MM.1S (cell line): ENCODE measurements at regions not wholly inside any gene's neighbourhood (a gene's known extent, or its start where the extent isn't known, plus 50 kb on each side); places are given as distances from the start of the nearest gene placed in this dataset.

ENCODE experiments used
- DNase-seq: peaks from one replicate; pipeline ENCODE4 v3.0.0-alpha.2; 2015
- H2AFZ ChIP-seq: fragments of 300-600 bp; sonication (generic); 2 replicates; pipeline ENCODE4 v1.6.0; 2016; ENCODE audit warnings: antibody characterized with exemption, low read length
- H3F3A ChIP-seq: fragments of 300-600 bp; sonication (generic); 2 replicates; pipeline ENCODE4 v1.6.1; 2016; ENCODE audit warnings: mild to moderate bottlenecking, antibody characterized with exemption, low read length, moderate library complexity, mixed read lengths; ENCODE audit not compliant: insufficient read depth
- H3K27ac ChIP-seq: fragments of 300-600 bp; sonication (generic); 2 replicates; pipeline ENCODE4 v1.5.1; 2016; ENCODE audit warnings: mild to moderate bottlenecking, low read length
- H3K27me3 ChIP-seq: fragments of 300-600 bp; sonication (generic); replicated peaks from 2 replicates; pipeline ENCODE4 v1.6.0; 2016; ENCODE audit warnings: low read length; ENCODE audit not compliant: insufficient read depth
- H3K36me3 ChIP-seq: fragments of 300-600 bp; sonication (generic); replicated peaks from 2 replicates; pipeline ENCODE4 v1.6.1; 2016; ENCODE audit warnings: mild to moderate bottlenecking, low read length, mixed read lengths; ENCODE audit not compliant: insufficient read depth
- H3K4me1 ChIP-seq: fragments of 300-600 bp; sonication (generic); 2 replicates; pipeline ENCODE4 v1.6.1; 2016; ENCODE audit warnings: low read length, mixed read lengths
- H3K4me2 ChIP-seq: fragments of 300-600 bp; sonication (generic); 2 replicates; pipeline ENCODE4 v1.6.0; 2016; ENCODE audit warnings: low read depth, low read length
- H3K4me3 ChIP-seq: fragments of 300-600 bp; sonication (generic); 2 replicates; pipeline ENCODE4 v1.5.1; 2016; ENCODE audit warnings: low read length, mixed read lengths
- H3K79me2 ChIP-seq: fragments of 300-600 bp; sonication (generic); 2 replicates; pipeline ENCODE4 v1.6.1; 2016; ENCODE audit warnings: mixed run types, low read length, mixed read lengths
- H3K9ac ChIP-seq: fragments of 300-600 bp; sonication (generic); 2 replicates; pipeline ENCODE4 v1.6.1; 2016; ENCODE audit warnings: low read length, mixed read lengths
- H3K9me2 ChIP-seq: fragments of 300-600 bp; sonication (generic); replicated peaks from 2 replicates; pipeline ENCODE4 v1.6.1; 2016; ENCODE audit warnings: mild to moderate bottlenecking, low read length, mixed read lengths; ENCODE audit not compliant: insufficient read depth
- H3K9me3 ChIP-seq: fragments of 300-600 bp; sonication (generic); replicated peaks from 2 replicates; pipeline ENCODE4 v1.6.1; 2016; ENCODE audit warnings: mild to moderate bottlenecking, low read length, mixed read lengths; ENCODE audit not compliant: insufficient read depth
- H4K20me1 ChIP-seq: fragments of 300-600 bp; sonication (generic); 2 replicates; pipeline ENCODE4 v1.6.1; 2016; ENCODE audit warnings: mild to moderate bottlenecking, low read length, moderate library complexity, mixed read lengths; ENCODE audit not compliant: insufficient read depth
- EZH2 ChIP-seq: fragments of 300-600 bp; sonication (generic); optimal IDR thresholded peaks from 2 replicates; pipeline ENCODE3; 2017; ENCODE audit warnings: low read depth, mild to moderate bottlenecking, antibody characterized with exemption, low read length, mixed read lengths
- EZH2phosphoT487 ChIP-seq: fragments of 300-600 bp; sonication (generic); IDR thresholded peaks from 2 replicates; pipeline ENCODE4 v1.6.1; 2018; ENCODE audit warnings: antibody characterized with exemption, low read length
- TF ChIP-seq, protein P1 (sequence below): fragments of 300-600 bp; sonication (generic); IDR thresholded peaks from 2 replicates; pipeline ENCODE4 v1.5.1; 2016; ENCODE audit warnings: antibody characterized with exemption, low read length, mixed read lengths

DNA sequence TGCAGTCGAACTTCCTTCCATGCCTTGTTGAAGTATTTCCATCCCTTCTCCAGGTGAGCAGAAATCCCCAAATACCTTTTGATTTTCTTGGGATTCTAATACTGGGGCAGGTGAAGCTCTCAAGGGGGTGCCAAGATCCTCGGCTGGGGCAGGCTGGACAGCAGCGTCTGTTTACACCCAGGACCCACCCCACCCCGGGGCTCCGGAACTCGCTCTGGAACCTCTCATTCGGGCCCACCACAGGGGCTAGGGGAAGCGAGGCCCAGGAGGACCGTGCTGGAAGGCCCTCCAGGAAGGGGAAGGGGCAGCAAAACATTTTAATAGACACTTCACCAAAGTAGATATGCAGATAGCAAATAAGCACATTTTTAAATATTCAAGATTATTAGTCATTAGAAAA is 161.9 kb upstream of the GORAB start:
- Histone ChIP-seq H3K4me1 (no peaks in the 10 kb centered on the region), H3K9ac (no peak overlapping the region), H4K20me1 (no peaks in the 10 kb centered on the region), H3K9me3 (no peaks in the 10 kb centered on the region), H3K79me2 (no peaks in the 10 kb centered on the region), H3F3A (no peaks in the 10 kb centered on the region), H3K4me3 (no peak overlapping the region), H3K9me2 (no peaks in the 10 kb centered on the region), H3K27me3 (no peaks in the 10 kb centered on the region), H3K36me3 (no peaks in the 10 kb centered on the region), H3K4me2 (no peak overlapping the region), H3K27ac (no peak overlapping the region), H2AFZ (no peak overlapping the region)
- no peak for DNase-seq
- no peak for TF ChIP-seq EZH2phosphoT487
- TF ChIP-seq EZH2, result no peak
- TF ChIP-seq, protein P1, sequence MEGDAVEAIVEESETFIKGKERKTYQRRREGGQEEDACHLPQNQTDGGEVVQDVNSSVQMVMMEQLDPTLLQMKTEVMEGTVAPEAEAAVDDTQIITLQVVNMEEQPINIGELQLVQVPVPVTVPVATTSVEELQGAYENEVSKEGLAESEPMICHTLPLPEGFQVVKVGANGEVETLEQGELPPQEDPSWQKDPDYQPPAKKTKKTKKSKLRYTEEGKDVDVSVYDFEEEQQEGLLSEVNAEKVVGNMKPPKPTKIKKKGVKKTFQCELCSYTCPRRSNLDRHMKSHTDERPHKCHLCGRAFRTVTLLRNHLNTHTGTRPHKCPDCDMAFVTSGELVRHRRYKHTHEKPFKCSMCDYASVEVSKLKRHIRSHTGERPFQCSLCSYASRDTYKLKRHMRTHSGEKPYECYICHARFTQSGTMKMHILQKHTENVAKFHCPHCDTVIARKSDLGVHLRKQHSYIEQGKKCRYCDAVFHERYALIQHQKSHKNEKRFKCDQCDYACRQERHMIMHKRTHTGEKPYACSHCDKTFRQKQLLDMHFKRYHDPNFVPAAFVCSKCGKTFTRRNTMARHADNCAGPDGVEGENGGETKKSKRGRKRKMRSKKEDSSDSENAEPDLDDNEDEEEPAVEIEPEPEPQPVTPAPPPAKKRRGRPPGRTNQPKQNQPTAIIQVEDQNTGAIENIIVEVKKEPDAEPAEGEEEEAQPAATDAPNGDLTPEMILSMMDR, result no peak

DNA sequence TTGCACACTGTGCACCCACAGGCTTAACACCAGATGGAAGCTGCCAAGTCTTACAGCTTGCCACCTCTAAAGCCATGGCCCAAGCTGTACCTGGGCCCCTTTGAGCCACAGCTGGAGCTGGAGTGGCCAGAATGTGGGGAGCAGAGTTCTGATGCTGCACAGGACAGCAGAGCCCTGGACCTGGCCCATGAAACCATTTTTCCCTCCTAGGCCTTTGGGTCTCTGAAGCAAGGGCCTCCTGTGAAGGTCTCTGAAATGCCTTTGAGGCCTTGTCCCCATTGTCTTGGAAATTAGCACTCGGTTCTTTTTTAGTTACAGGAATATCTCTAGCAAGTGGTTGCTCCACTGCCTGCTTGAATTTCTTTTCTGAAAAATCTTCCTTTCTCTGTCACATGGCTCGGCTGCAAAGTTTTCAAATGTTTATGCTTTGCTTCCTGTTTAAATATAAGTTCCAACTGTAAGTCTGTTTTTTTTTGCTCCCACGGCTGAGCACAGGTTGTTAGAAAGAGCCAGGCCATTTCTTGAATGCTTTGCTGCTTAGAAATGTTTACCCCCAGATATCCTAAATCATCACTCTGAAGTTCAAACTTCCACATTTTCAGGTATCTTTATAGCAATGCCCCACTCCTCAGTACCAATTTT is 156.8 kb upstream of the GORAB start:
- TF ChIP-seq, protein P1, result no peak
- no peak for TF ChIP-seq EZH2phosphoT487
- TF ChIP-seq EZH2, result no peak
- Histone ChIP-seq H3K4me3 (no peak overlapping the region), H3K4me2 (no peak overlapping the region), H3K27me3 (no peaks in the 10 kb centered on the region), H2AFZ (no peak overlapping the region), H3K9me2 (no peaks in the 10 kb centered on the region), H3K9me3 (no peaks in the 10 kb centered on the region), H3K9ac (no peak overlapping the region), H4K20me1 (no peaks in the 10 kb centered on the region), H3K36me3 (no peaks in the 10 kb centered on the region), H3K79me2 (no peaks in the 10 kb centered on the region), H3K4me1 (no peaks in the 10 kb centered on the region), H3K27ac (no peak overlapping the region), H3F3A (no peaks in the 10 kb centered on the region)
- no peak for DNase-seq

DNA sequence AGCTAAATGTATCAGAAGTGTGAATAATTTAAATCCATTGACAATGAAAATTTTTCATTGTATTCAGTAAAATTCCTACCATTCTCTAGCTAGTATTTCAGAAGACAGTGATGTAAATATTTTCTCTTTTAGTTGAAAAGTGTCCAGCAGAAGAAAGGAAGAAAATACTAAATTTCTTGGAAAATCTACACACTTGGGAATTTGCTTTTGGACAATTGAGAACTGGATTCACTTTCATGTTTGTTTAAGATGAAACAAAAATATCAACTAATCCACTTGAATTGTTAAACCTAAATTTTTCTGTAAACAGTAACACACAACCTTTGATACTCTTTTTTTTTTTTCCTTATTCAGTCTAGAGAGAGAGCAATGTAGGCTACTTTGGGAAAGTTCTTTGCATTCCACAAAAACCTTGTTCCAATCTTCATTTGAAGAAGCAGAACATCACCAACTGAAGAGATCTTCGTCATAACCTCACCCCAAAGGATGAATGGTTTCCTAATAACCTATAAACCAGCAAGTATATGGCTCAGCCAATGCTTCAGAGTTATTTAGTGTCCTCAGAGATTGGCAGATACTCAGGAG is 155.1 kb upstream of the GORAB start:
- H3K79me2 ChIP-seq, result no peaks in the 10 kb centered on the region
- no peak overlapping the region for H3K4me2 ChIP-seq
- H3K4me1 ChIP-seq, result no peaks in the 10 kb centered on the region
- H3F3A ChIP-seq, result no peaks in the 10 kb centered on the region
- H3K9me3 ChIP-seq, result no peaks in the 10 kb centered on the region
- no peak overlapping the region for H2AFZ ChIP-seq
- TF ChIP-seq EZH2phosphoT487 (no peak), EZH2 (no peak)
- TF ChIP-seq, protein P1, result no peak
- H3K27ac ChIP-seq, result no peak overlapping the region
- no peak overlapping the region for H3K4me3 ChIP-seq
- no peaks in the 10 kb centered on the region for H3K27me3 ChIP-seq
- H4K20me1 ChIP-seq, result no peaks in the 10 kb centered on the region
- DNase-seq, result no peak
- H3K9ac ChIP-seq, result no peak overlapping the region
- H3K36me3 ChIP-seq, result no peaks in the 10 kb centered on the region
- H3K9me2 ChIP-seq, result no peaks in the 10 kb centered on the region
